ENCODE measurements at regions not wholly inside any gene's neighbourhood (a gene's known extent, or its start where the extent isn't known, plus 50 kb on each side); places are given as distances from the start of the nearest gene placed in this dataset.
"Not testable (repeated sequence)": the region's sequence is repeated elsewhere in the genome, so short reads cannot be mapped to it uniquely, and the experiment has no call there.

GRCh38 chr1:30110846-30111245, 612.5 kb downstream of the MATN1 start:
- H3K9me3 Mint-ChIP-seq: no peaks in the 10 kb centered on the region
- H3K36me3 Mint-ChIP-seq: no peaks in the 10 kb centered on the region
- peaks cover 0 to 5% of the 10 kb centered on the region in 2 donors for H3K4me1 Mint-ChIP-seq
- H3K27ac Mint-ChIP-seq: no peak overlapping the region
- no peak for DNase-seq
- H3K27me3 Mint-ChIP-seq (ENCODE audit: low read depth in 3 of 3): peaks cover 4 to 19% (median 10%) of the 10 kb centered on the region in 3 donors
- no peak overlapping the region for H3K4me3 Mint-ChIP-seq

- H3K27me3 Mint-ChIP-seq (ENCODE audit: low read depth in 3 of 3): peaks cover 4 to 19% (median 13%) of the 10 kb centered on the region in 3 donors
- no peak for DNase-seq
- no peaks in the 10 kb centered on the region for H3K36me3 Mint-ChIP-seq
- H3K9me3 Mint-ChIP-seq: no peaks in the 10 kb centered on the region
- H3K4me1 Mint-ChIP-seq: peaks cover 0 to 5% of the 10 kb centered on the region in 2 donors
- no peak overlapping the region for H3K27ac Mint-ChIP-seq
- no peak overlapping the region for H3K4me3 Mint-ChIP-seq
These were observed 613.5 kb downstream of the MATN1 start for GRCh38 chr1:30109853-30110252.

GRCh38 chr1:30108186-30108585, 615.2 kb downstream of the MATN1 start:
- Mint-ChIP-seq H3K4me3 (peak overlapping the region in 1 of 5 donors; percentile 30), H3K27ac (no peak overlapping the region), H3K9me3 (no peaks in the 10 kb centered on the region), H3K4me1 (peaks cover 0 to 5% of the 10 kb centered on the region in 2 donors), H3K36me3 (no peaks in the 10 kb centered on the region), H3K27me3 (ENCODE audit: low read depth in 3 of 3) (peaks cover 4 to 16% (median 11%) of the 10 kb centered on the region in 3 donors)
- no peak for DNase-seq

GRCh38 chr1:30106125-30106524, 617.3 kb downstream of the MATN1 start:
- Mint-ChIP-seq H3K4me3 (no peak overlapping the region), H3K27me3 (ENCODE audit: low read depth in 3 of 3) (peaks cover 2 to 11% (median 5%) of the 10 kb centered on the region in 3 donors), H3K4me1 (peaks cover 0 to 5% of the 10 kb centered on the region in 2 donors), H3K27ac (no peak overlapping the region), H3K36me3 (no peaks in the 10 kb centered on the region), H3K9me3 (no peaks in the 10 kb centered on the region)
- DNase-seq: no peak

- no peak overlapping the region for H3K4me3 Mint-ChIP-seq
- H3K9me3 Mint-ChIP-seq: no peaks in the 10 kb centered on the region
- DNase-seq: no peak
- H3K27ac Mint-ChIP-seq: no peak overlapping the region
- H3K27me3 Mint-ChIP-seq (ENCODE audit: low read depth in 3 of 3): peaks cover 4 to 7% (median 5%) of the 10 kb centered on the region in 3 donors
- no peaks in the 10 kb centered on the region for H3K36me3 Mint-ChIP-seq
- peaks cover 0 to 5% of the 10 kb centered on the region in 2 donors for H3K4me1 Mint-ChIP-seq
These were observed 618.8 kb downstream of the MATN1 start for GRCh38 chr1:30104551-30104950.

- Mint-ChIP-seq H3K36me3 (no peaks in the 10 kb centered on the region), H3K27me3 (ENCODE audit: low read depth in 3 of 3) (peaks cover 3 to 7% (median 4%) of the 10 kb centered on the region in 3 donors), H3K4me1 (peaks cover 0 to 5% of the 10 kb centered on the region in 2 donors), H3K27ac (no peak overlapping the region), H3K4me3 (no peak overlapping the region), H3K9me3 (no peaks in the 10 kb centered on the region)
- no peak for DNase-seq
These were observed 619.5 kb downstream of the MATN1 start for GRCh38 chr1:30103708-30104411.

GRCh38 chr1:30102605-30103004, 620.8 kb downstream of the MATN1 start:
- H3K36me3 Mint-ChIP-seq: no peaks in the 10 kb centered on the region
- H3K27me3 Mint-ChIP-seq (ENCODE audit: low read depth in 3 of 3): peaks cover 3 to 7% (median 4%) of the 10 kb centered on the region in 3 donors
- no peak overlapping the region for H3K27ac Mint-ChIP-seq
- H3K4me3 Mint-ChIP-seq: no peak overlapping the region
- no peaks in the 10 kb centered on the region for H3K4me1 Mint-ChIP-seq
- DNase-seq: no peak
- no peaks in the 10 kb centered on the region for H3K9me3 Mint-ChIP-seq

- no peaks in the 10 kb centered on the region for H3K36me3 Mint-ChIP-seq
- H3K4me3 Mint-ChIP-seq: no peak overlapping the region
- H3K27me3 Mint-ChIP-seq (ENCODE audit: low read depth in 3 of 3): peaks cover 2 to 4% (median 3%) of the 10 kb centered on the region in 3 donors
- no peak overlapping the region for H3K27ac Mint-ChIP-seq
- no peaks in the 10 kb centered on the region for H3K4me1 Mint-ChIP-seq
- DNase-seq: no peak
- H3K9me3 Mint-ChIP-seq: no peaks in the 10 kb centered on the region
These were observed 621.7 kb downstream of the MATN1 start for GRCh38 chr1:30101487-30102227.

- DNase-seq: no peak
- no peaks in the 10 kb centered on the region for H3K9me3 Mint-ChIP-seq
- no peaks in the 10 kb centered on the region for H3K4me1 Mint-ChIP-seq
- no peaks in the 10 kb centered on the region for H3K36me3 Mint-ChIP-seq
- H3K27me3 Mint-ChIP-seq (ENCODE audit: low read depth in 3 of 3): peaks cover 2 to 3% (median 2%) of the 10 kb centered on the region in 3 donors
- no peak overlapping the region for H3K4me3 Mint-ChIP-seq
- H3K27ac Mint-ChIP-seq: no peak overlapping the region
These were observed 622.4 kb downstream of the MATN1 start for GRCh38 chr1:30101016-30101415.

GRCh38 chr1:30100524-30100862, 622.9 kb downstream of the MATN1 start:
- no peak overlapping the region for H3K27ac Mint-ChIP-seq
- no peaks in the 10 kb centered on the region for H3K9me3 Mint-ChIP-seq
- peaks cover 2 to 3% (median 2%) of the 10 kb centered on the region in 3 donors for H3K27me3 Mint-ChIP-seq (ENCODE audit: low read depth in 3 of 3)
- no peaks in the 10 kb centered on the region for H3K4me1 Mint-ChIP-seq
- H3K4me3 Mint-ChIP-seq: no peak overlapping the region
- H3K36me3 Mint-ChIP-seq: no peaks in the 10 kb centered on the region
- DNase-seq: no peak

GRCh38 chr1:30099587-30100523, 623.5 kb downstream of the MATN1 start:
- DNase-seq: no peak
- Mint-ChIP-seq H3K36me3 (no peaks in the 10 kb centered on the region), H3K27me3 (ENCODE audit: low read depth in 3 of 3) (peaks cover 0 to 2% (median 2%) of the 10 kb centered on the region in 3 donors), H3K9me3 (no peaks in the 10 kb centered on the region), H3K27ac (peak overlapping the region in 1 of 6 donors; percentile 10), H3K4me1 (no peaks in the 10 kb centered on the region), H3K4me3 (no peak overlapping the region)

- H3K27ac Mint-ChIP-seq; H3K9me3 Mint-ChIP-seq; H3K4me1 Mint-ChIP-seq; H3K27me3 Mint-ChIP-seq (ENCODE audit: low read depth in 3 of 3); H3K36me3 Mint-ChIP-seq; DNase-seq; H3K4me3 Mint-ChIP-seq: not testable (repeated sequence)
These were observed 625.5 kb downstream of the MATN1 start for GRCh38 chr1:30097851-30098250.

- Mint-ChIP-seq H3K27ac (no peak overlapping the region), H3K4me3 (no peak overlapping the region), H3K4me1 (no peaks in the 10 kb centered on the region), H3K9me3 (peaks cover 3 to 25% (median 18%) of the 10 kb centered on the region in 6 donors), H3K27me3 (ENCODE audit: low read depth in 3 of 3) (peaks cover 2 to 3% (median 2%) of the 10 kb centered on the region in 3 donors), H3K36me3 (peaks cover 0 to 10% (median 4%) of the 10 kb centered on the region in 3 donors)
- DNase-seq: no peak
These were observed 627.8 kb downstream of the MATN1 start for GRCh38 chr1:30095451-30096025.

All from immature natural killer cell (primary cell).